ENCODE measurements at regions not wholly inside any gene's neighbourhood (a gene's known extent, or its start where the extent isn't known, plus 50 kb on each side); places are given as distances from the start of the nearest gene placed in this dataset.

GRCh38 chr1:38337711-38338110 lies 291.1 kb upstream of the POU3F1 start:
- TF ChIP-seq CTCF (IDR thresholded peaks at IDR 0.05; ENCODE audit: low read depth, low read length): no peak
- no peak overlapping the region for H3K4me3 ChIP-seq (ENCODE audit: low read depth, low read length)

- TF ChIP-seq CTCF (IDR thresholded peaks at IDR 0.05; ENCODE audit: low read depth, low read length): no peak
- no peak overlapping the region for H3K4me3 ChIP-seq (ENCODE audit: low read depth, low read length)
Observed at GRCh38 chr1:38336961-38337360, 290.4 kb upstream of the POU3F1 start.

- no peak for TF ChIP-seq CTCF (IDR thresholded peaks at IDR 0.05; ENCODE audit: low read depth, low read length)
Observed at GRCh38 chr1:38336301-38336923, 289.8 kb upstream of the POU3F1 start.

DNA sequence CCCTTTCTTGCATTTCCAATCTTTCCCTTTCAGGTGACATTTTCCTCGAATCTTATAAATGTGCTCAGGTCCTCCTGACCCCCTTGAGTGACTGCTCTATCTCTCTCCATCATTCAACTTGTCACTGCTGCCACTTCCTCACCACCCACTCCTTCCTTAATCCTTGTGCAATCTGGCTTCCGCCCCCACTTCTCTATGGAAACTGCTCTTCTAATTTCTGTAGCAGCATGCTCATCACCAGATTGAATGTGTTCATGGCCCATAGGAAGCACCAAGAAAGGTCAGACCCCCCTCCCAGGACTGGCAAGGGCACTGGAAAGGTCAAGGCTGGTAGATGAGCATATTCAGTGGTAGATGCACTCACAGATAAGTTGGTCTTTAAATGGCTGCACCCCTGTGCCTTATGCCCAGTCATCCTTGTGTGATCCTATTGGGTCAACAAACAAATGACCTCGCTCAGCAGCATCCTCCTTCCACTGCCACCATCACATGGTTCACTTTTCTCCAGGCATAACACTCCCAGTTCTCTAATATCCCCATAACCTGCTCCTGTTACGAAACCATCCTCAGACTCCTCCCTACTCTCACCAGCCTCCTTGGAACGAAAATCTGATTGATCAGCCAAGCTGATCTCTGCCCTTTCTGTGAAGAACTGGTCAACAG lies 288.5 kb upstream of the POU3F1 start:
- H3K4me3 ChIP-seq (ENCODE audit: low read depth, low read length): no peak overlapping the region
- no peak for TF ChIP-seq CTCF (IDR thresholded peaks at IDR 0.05; ENCODE audit: low read depth, low read length)

More at GRCh38 chr1:38336301-38336923, 289.8 kb upstream of the POU3F1 start:
- no peak overlapping the region for H3K4me3 ChIP-seq (ENCODE audit: low read depth, low read length)

- no peak overlapping the region for H3K4me3 ChIP-seq (ENCODE audit: low read depth, low read length)
- TF ChIP-seq CTCF (IDR thresholded peaks at IDR 0.05; ENCODE audit: low read depth, low read length): no peak
Observed at GRCh38 chr1:38332649-38333310, 286.2 kb upstream of the POU3F1 start.

DNA sequence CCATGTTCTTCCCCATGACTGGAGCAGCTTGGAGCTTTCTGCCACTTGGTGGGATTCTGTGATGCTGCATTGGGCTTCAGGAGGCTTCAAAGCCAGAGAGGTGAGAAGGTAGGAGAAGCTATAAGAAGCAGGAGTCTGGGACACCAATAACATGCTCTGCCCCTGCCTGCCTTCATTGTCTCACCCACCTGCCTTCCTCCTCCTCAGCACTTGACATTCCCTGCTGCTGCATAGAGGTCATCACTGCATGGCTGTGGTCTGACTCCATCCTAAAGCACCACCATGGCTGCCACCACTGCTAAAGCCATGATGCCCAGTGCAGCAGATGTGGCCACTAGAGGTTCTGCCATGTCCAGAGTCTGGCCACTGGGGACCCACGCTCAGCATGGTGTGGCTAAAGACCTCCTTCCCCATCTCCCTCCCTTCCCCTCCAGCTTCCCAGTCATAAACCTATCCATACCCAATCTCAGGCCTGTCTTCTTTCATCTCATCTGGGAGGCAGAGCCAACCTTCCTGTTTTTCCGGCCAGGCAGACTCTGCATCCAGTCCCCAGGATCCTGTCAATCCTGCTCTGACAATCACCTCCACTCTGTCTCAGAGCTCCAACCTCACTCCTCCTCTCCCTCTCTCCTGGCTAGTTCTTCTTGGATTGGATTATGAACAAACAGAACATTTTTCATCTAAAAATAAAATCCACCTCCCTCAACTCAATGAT lies 285.1 kb upstream of the POU3F1 start:
- TF ChIP-seq CTCF (IDR thresholded peaks at IDR 0.05; ENCODE audit: low read depth, low read length): no peak
- H3K4me3 ChIP-seq (ENCODE audit: low read depth, low read length): no peak overlapping the region

Data from WI38 (cell line).